SU-DHL-6 (cell line): ENCODE measurements at regions not wholly inside any gene's neighbourhood (a gene's known extent, or its start where the extent isn't known, plus 50 kb on each side); places are given as distances from the start of the nearest gene placed in this dataset.
"Not testable (repeated sequence)": the region's sequence is repeated elsewhere in the genome, so short reads cannot be mapped to it uniquely, and the experiment has no call there.

Experiments used
- H2AFZ ChIP-seq: fragments of 200-600 bp; sonication (generic); 2 replicates; pipeline ENCODE4 v1.6.1; 2014; ENCODE audit warnings: low read depth, mild to moderate bottlenecking, moderate library complexity, mixed read lengths, antibody characterized with exemption, low read length; ENCODE audit not compliant: severe bottlenecking
- H3F3A ChIP-seq: fragments of 200-600 bp; shearing (Covaris generic); 2 replicates; pipeline ENCODE4 v1.6.0; 2016; ENCODE audit warnings: antibody characterized with exemption, mild to moderate bottlenecking; ENCODE audit not compliant: insufficient read depth
- H3K27ac ChIP-seq: fragments of 200-600 bp; sonication (generic); 2 replicates; pipeline ENCODE4 v1.5.1; 2016; ENCODE audit warnings: low read depth, mild to moderate bottlenecking, low read length, moderate library complexity, mixed read lengths
- H3K27me3 ChIP-seq: fragments of 200-600 bp; sonication (generic), shearing (Covaris generic); 2 replicates; pipeline ENCODE4 v1.6.0; 2014; ENCODE audit warnings: mild to moderate bottlenecking, low read length
- H3K36me3 ChIP-seq: fragments of 200-600 bp; sonication (generic); 2 replicates; pipeline ENCODE4 v1.6.1; 2014; ENCODE audit warnings: mild to moderate bottlenecking, low read length, mixed read lengths
- H3K4me2 ChIP-seq: fragments of 300-600, 200-600 bp; shearing (Covaris generic), sonication (generic); 2 replicates; pipeline ENCODE4 v1.6.0; 2014; ENCODE audit warnings: low read length, low read depth, mild to moderate bottlenecking; ENCODE audit not compliant: poor library complexity, severe bottlenecking
- H3K4me3 ChIP-seq: fragments of 200-600 bp; sonication (generic); 2 replicates; pipeline ENCODE4 v1.5.1; 2014; ENCODE audit warnings: antibody characterized with exemption, low read length, mild to moderate bottlenecking, mixed read lengths; ENCODE audit not compliant: insufficient read depth, poor library complexity, severe bottlenecking
- H3K79me2 ChIP-seq: fragments of 200-600 bp; sonication (generic); 2 replicates; pipeline ENCODE4 v1.6.1; 2014; ENCODE audit warnings: mild to moderate bottlenecking, low read length, moderate library complexity; ENCODE audit not compliant: insufficient read depth
- H3K9ac ChIP-seq: fragments of 200-600 bp; sonication (generic); 2 replicates; pipeline ENCODE4 v1.7.0; 2014; ENCODE audit warnings: mild to moderate bottlenecking, low read length
- H3K9me2 ChIP-seq: fragments of 200-600 bp; sonication (generic); replicated peaks from 2 replicates; pipeline ENCODE4 v1.6.1; 2014; ENCODE audit warnings: low read length; ENCODE audit not compliant: insufficient read depth
- H3K9me3 ChIP-seq: fragments of 200-600 bp; sonication (generic); 2 replicates; pipeline ENCODE4 v1.6.1; 2014; ENCODE audit warnings: low read length, mixed read lengths; ENCODE audit not compliant: insufficient read depth
- H4K20me1 ChIP-seq: fragments of 200-600 bp; sonication (generic); 2 replicates; pipeline ENCODE4 v1.6.1; 2014; ENCODE audit warnings: low read depth, mild to moderate bottlenecking, antibody characterized with exemption, low read length, moderate library complexity, mixed read lengths

DNA sequence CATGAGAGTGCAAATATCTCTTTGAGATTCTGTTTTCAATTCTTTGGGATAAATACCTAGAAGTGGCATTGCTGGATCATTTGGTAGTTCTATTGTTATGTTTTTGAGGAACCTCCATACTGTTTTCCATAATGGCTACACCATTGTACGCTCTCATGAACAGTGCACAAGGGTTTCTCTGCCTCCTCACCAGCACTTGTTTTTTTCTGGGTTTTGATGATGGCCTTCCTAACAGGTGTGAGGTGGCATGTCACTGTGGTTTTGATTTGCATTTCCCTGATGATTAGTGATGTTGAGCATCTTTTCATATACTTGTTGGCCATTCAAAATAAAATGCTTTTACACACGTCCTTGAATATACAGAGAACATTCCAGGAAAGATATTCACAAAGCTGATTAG, 96.2 kb downstream of the CDRT15L2 start:
- H3K9ac ChIP-seq, H3K9me2 ChIP-seq, H3K36me3 ChIP-seq, H4K20me1 ChIP-seq, H3K4me2 ChIP-seq, H2AFZ ChIP-seq, H3K79me2 ChIP-seq, H3F3A ChIP-seq, H3K4me3 ChIP-seq, H3K27me3 ChIP-seq, H3K27ac ChIP-seq, H3K9me3 ChIP-seq: not testable (repeated sequence)

DNA sequence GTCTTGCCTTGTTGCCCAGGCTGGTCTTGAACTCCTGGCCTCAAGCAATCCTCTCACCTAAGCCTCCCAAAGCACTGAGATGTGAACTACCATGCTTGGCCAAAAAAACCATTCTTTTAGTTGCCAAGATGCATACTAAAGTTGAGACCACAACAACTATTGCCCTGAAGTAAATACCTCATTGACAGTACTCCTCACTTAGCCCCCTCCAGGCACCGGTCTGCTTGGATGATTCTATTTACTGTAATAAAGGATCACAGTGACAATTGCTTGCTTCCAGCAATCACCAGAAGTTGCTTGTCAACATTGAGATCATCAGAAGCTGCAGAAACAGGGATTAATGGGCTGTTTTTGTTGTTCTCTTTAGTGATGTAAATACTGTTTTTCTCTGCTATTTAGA, 97.1 kb downstream of the CDRT15L2 start:
- H2AFZ ChIP-seq, H3K79me2 ChIP-seq, H3K36me3 ChIP-seq, H3K4me3 ChIP-seq, H3K4me2 ChIP-seq, H3F3A ChIP-seq, H3K9ac ChIP-seq, H4K20me1 ChIP-seq, H3K9me3 ChIP-seq, H3K27ac ChIP-seq, H3K9me2 ChIP-seq, H3K27me3 ChIP-seq: not testable (repeated sequence)

DNA sequence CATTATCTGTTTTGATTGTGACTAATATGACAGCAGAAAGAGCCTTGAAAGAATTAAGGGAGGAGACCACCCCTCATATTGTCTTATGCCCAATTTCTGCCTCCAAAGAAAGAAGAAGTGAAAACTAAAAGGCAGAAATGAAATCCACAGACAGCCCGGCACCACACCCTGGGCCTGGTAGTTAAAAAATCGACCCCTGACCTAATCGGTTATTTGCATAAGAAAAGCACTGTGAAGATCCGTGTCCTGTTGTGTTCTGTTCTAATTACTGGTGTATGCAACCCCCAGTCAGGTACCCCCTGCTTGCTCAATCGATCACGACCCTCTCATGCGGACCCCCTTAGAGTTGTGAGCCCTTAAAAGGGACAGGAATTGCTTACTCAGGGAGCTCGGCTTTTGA, 97.9 kb downstream of the CDRT15L2 start:
- not testable (repeated sequence) for H3F3A ChIP-seq, H3K36me3 ChIP-seq, H4K20me1 ChIP-seq, H3K4me3 ChIP-seq, H3K9ac ChIP-seq, H3K9me3 ChIP-seq, H2AFZ ChIP-seq, H3K4me2 ChIP-seq, H3K27me3 ChIP-seq, H3K9me2 ChIP-seq, H3K27ac ChIP-seq, H3K79me2 ChIP-seq

DNA sequence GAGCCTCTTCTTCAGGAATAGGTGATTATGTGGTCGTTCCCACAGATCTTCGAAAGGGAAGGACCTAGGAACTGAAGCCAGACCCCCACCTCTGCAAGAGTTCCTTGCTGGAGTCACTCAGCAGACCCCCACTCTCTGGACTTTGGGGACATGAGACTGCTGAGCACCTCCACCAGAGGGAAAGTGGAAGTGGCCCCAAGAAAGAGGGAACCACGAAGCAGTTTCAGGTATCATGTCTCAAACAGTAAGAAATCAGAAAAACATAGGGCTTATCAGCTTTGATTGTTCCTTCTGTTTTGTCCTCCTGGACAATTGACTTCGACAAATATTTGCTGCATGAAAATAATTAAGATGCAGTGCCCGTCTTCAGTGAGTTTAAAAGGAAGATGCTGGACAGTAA, 98.9 kb downstream of the CDRT15L2 start:
- not testable (repeated sequence) for H3K36me3 ChIP-seq, H3K27ac ChIP-seq, H3K79me2 ChIP-seq, H3K9me3 ChIP-seq, H3K4me3 ChIP-seq, H3F3A ChIP-seq, H2AFZ ChIP-seq, H3K9me2 ChIP-seq, H4K20me1 ChIP-seq, H3K27me3 ChIP-seq, H3K9ac ChIP-seq, H3K4me2 ChIP-seq

DNA sequence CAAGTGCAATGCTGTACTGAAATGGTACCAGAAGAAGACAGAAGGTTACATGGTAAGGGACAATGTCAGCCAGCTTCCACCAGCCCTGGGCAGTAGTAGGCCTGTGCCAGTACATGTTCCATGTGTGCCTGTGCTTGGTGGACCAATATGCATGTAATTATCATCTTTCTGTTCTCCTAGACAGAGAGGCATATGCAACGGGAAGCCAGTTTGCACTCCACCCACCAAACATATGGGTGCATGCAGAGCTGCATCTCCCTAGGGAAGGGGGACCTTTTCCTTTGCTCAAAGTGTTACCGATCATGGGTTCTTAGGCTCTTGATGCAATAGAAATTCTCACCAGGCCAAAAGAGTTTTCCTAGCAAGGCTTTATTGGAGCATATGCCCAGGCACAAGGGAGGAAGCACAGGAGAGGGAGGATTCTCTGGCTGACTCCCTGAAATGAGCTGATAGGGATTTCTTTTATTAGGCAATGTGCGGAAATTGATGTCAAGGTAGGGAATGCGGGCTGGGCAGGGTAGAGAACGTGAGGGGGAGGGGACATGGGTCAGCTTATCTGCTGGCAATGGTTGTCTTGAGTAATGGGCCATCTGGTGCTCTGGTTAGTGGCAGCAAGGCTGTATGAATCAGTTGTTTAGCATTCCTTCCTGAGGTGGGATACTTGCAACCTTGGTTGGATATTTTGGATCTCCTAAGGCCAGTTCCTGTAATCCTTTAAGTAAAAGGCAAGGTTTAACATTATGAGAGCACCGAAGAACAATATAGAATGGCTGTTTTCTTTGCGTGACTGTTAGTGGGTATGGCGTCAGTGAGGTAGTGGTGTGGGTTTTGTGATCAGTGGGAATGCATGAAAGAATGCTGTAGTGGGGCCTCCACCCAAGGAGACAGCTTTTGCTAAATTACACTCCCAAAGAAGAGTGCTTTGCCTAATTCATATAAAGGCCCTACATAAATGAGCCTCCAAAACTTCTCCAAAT, 102.5 kb downstream of the CDRT15L2 start:
- H3K79me2 ChIP-seq, H2AFZ ChIP-seq, H3K4me3 ChIP-seq, H3K27me3 ChIP-seq, H3K9me2 ChIP-seq, H3F3A ChIP-seq, H3K9me3 ChIP-seq, H3K9ac ChIP-seq, H3K27ac ChIP-seq, H3K4me2 ChIP-seq, H3K36me3 ChIP-seq, H4K20me1 ChIP-seq: not testable (repeated sequence)

DNA sequence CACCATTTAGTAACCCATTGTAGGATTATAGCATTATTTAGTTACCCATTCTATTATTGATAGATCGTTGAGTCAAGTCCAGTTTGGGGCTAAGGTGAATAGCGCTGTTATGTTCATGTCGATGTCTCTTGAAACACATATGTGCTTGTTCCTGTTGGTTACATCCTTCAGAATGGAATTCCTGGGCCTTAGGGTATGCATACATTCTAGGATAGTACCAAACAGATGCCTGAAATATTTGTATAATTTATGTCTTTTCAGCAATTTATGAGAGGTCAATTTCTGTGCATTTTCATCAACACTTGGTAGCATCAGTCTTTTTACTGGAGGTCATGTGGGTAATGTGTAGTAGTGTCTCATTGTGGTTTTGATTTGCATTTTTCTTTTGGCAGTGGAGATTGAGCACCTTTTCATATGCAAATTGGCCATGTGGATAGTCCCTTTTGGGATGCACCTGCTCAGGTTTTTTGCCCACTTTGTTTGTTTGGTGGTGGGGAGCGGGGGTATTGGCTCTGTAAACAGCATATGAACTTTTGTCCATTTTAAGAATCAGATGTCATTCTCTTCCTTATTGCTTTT, 104.2 kb downstream of the CDRT15L2 start:
- H3K27ac ChIP-seq, H3K79me2 ChIP-seq, H2AFZ ChIP-seq, H3K9me3 ChIP-seq, H3K9ac ChIP-seq, H3K9me2 ChIP-seq, H3F3A ChIP-seq, H3K36me3 ChIP-seq, H4K20me1 ChIP-seq, H3K4me2 ChIP-seq, H3K27me3 ChIP-seq, H3K4me3 ChIP-seq: not testable (repeated sequence)

DNA sequence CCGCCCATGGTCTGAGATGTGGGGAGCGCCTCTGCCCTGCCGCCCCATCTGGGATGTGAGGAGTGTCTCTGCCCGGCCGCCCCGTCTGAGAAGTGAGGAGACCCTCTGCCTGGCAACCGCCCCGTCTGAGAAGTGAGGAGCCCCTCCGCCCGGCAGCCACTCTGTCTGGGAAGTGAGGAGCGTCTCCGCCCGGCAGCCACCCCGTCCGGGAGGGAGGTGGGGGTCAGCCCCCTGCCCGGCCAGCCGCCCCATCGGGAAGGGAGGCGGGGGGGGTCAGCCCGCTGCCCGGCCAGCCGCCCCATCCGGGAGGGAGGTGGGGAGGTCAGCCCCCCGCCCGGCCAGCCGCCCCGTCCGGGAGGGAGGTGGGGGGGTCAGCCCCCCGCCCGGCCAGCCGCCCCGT, 105.5 kb downstream of the CDRT15L2 start:
- H3K27ac ChIP-seq, H3K9ac ChIP-seq, H3K4me3 ChIP-seq, H4K20me1 ChIP-seq, H3F3A ChIP-seq, H3K79me2 ChIP-seq, H3K4me2 ChIP-seq, H3K9me3 ChIP-seq, H3K36me3 ChIP-seq, H3K9me2 ChIP-seq, H2AFZ ChIP-seq, H3K27me3 ChIP-seq: not testable (repeated sequence)

DNA sequence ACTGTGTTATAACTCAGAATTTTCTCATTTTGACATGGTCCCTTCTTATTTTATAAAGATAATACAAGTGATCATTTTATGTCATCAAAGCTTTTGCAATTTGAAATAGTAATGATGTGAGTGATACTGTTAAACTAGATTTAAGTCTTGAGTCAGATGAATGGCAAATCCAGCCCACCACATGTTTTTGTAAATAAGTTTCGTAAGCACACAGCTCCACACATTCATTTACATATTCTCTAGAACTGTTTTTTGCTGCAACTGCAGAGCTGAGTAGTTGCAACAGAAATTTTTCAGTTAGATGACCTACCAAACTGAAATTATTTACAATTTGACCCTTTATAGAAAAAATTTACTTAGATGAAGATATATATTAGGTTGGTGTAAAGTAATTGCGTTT, 108.1 kb downstream of the CDRT15L2 start:
- not testable (repeated sequence) for H4K20me1 ChIP-seq, H3K27me3 ChIP-seq, H3K9ac ChIP-seq, H3K9me2 ChIP-seq, H3F3A ChIP-seq, H3K4me3 ChIP-seq, H3K9me3 ChIP-seq, H2AFZ ChIP-seq, H3K79me2 ChIP-seq, H3K36me3 ChIP-seq, H3K4me2 ChIP-seq, H3K27ac ChIP-seq
